A549 (cell line): ENCODE measurements at regions not wholly inside any gene's neighbourhood (a gene's known extent, or its start where the extent isn't known, plus 50 kb on each side); places are given as distances from the start of the nearest gene placed in this dataset.

ENCODE experiments used
- EHMT2 ChIP-seq: fragments of 200-600 bp; sonication (generic); IDR thresholded peaks from 2 replicates; pipeline ENCODE4 v1.6.1; 2016; ENCODE audit warnings: antibody characterized with exemption, low read depth, mild to moderate bottlenecking, moderate library complexity
- EP300 ChIP-seq, 2 experiments: fragments of >200 bp; sonication (Bioruptor Twin); formaldehyde crosslinking; IDR thresholded peaks; 2 replicates in 1 of 2; 3 replicates in 1 of 2; pipeline ENCODE4 v1.6.1; 2016 to 2017
- FOSL2 ChIP-seq, 2 experiments: fragments of 450-650 bp in 1 of 2; fragments of >200 bp in 1 of 2; sonication (Bioruptor Twin) in 1 of 2; formaldehyde crosslinking; IDR thresholded peaks; 2 replicates each; pipeline versions ENCODE4 v1.5.0 to v1.6.1; 2016 to 2020; ENCODE audit warnings: mild to moderate bottlenecking in 1 of 2, moderate library complexity in 1 of 2
- MAX ChIP-seq: IDR thresholded peaks from 2 replicates; pipeline ENCODE4 v1.6.1; 2012
- MYC ChIP-seq: IDR thresholded peaks from 2 replicates; pipeline ENCODE4 v1.6.1; 2012; ENCODE audit warnings: mild to moderate bottlenecking, inconsistent platforms, low read length, improper control_type of control experiment, borderline replicate concordance
- NFE2L2 ChIP-seq: fragments of 150-350 bp; conservative IDR thresholded peaks from 2 replicates; pipeline ENCODE4 v1.6.1; 2014; ENCODE audit warnings: low read length
- POLR2A ChIP-seq: IDR thresholded peaks from 2 replicates; pipeline ENCODE4 v1.6.1; 2012; ENCODE audit warnings: mild to moderate bottlenecking, low read length
- POLR2AphosphoS2 ChIP-seq: conservative IDR thresholded peaks from 2 replicates; pipeline ENCODE4 v1.6.1; 2012; ENCODE audit warnings: low read length, improper control_type of control experiment, inconsistent platforms
- TP53 ChIP-seq: fragments of 250-450 bp; sonication (Bioruptor Pico); IDR thresholded peaks from 2 replicates; pipeline ENCODE4 v1.5.0; 2021; ENCODE audit warnings: mild to moderate bottlenecking, moderate library complexity
- TF ChIP-seq, protein P1 (sequence below): fragments of >200 bp; sonication (Bioruptor Twin); formaldehyde crosslinking; IDR thresholded peaks from 3 replicates; pipeline ENCODE4 v1.5.1; 2016
- TF ChIP-seq, protein P2 (sequence below): fragments of 450-650 bp; IDR thresholded peaks from 2 replicates; pipeline ENCODE4 v1.6.1; 2014; ENCODE audit warnings: antibody characterized with exemption
- TF ChIP-seq, protein P3 (sequence below): fragments of 150-350 bp; IDR thresholded peaks from 2 replicates; pipeline ENCODE4 v1.6.1; 2014; ENCODE audit warnings: low read depth, mild to moderate bottlenecking, low read length

GRCh38 chr13:109281017-109281902 is 505.1 kb downstream of the IRS2 start:
- TF ChIP-seq POLR2AphosphoS2, result no peak
- no peak for TF ChIP-seq POLR2A
- TF ChIP-seq, protein P1, sequence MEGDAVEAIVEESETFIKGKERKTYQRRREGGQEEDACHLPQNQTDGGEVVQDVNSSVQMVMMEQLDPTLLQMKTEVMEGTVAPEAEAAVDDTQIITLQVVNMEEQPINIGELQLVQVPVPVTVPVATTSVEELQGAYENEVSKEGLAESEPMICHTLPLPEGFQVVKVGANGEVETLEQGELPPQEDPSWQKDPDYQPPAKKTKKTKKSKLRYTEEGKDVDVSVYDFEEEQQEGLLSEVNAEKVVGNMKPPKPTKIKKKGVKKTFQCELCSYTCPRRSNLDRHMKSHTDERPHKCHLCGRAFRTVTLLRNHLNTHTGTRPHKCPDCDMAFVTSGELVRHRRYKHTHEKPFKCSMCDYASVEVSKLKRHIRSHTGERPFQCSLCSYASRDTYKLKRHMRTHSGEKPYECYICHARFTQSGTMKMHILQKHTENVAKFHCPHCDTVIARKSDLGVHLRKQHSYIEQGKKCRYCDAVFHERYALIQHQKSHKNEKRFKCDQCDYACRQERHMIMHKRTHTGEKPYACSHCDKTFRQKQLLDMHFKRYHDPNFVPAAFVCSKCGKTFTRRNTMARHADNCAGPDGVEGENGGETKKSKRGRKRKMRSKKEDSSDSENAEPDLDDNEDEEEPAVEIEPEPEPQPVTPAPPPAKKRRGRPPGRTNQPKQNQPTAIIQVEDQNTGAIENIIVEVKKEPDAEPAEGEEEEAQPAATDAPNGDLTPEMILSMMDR, result no peak
- TF ChIP-seq, protein P2, sequence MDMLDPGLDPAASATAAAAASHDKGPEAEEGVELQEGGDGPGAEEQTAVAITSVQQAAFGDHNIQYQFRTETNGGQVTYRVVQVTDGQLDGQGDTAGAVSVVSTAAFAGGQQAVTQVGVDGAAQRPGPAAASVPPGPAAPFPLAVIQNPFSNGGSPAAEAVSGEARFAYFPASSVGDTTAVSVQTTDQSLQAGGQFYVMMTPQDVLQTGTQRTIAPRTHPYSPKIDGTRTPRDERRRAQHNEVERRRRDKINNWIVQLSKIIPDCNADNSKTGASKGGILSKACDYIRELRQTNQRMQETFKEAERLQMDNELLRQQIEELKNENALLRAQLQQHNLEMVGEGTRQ, result no peak
- no peak for TF ChIP-seq MAX
- TF ChIP-seq, protein P3, sequence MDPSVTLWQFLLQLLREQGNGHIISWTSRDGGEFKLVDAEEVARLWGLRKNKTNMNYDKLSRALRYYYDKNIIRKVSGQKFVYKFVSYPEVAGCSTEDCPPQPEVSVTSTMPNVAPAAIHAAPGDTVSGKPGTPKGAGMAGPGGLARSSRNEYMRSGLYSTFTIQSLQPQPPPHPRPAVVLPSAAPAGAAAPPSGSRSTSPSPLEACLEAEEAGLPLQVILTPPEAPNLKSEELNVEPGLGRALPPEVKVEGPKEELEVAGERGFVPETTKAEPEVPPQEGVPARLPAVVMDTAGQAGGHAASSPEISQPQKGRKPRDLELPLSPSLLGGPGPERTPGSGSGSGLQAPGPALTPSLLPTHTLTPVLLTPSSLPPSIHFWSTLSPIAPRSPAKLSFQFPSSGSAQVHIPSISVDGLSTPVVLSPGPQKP, result no peak
- no peak for TF ChIP-seq MYC
- TF ChIP-seq TP53, result no peak
- TF ChIP-seq FOSL2 (IDR thresholded peaks at IDR 0.05), result no peak
- no peak for TF ChIP-seq FOSL2 (CRISPR knock-in tag; IDR thresholded peaks at IDR 0.05)
- no peak for TF ChIP-seq EP300 (IDR thresholded peaks at IDR 0.05)
- TF ChIP-seq NFE2L2, result no peak
- TF ChIP-seq EHMT2, result no peak
